Sigmoid colon (tissue), 4 donors: ENCODE measurements at regions not wholly inside any gene's neighbourhood (a gene's known extent, or its start where the extent isn't known, plus 50 kb on each side); places are given as distances from the start of the nearest gene placed in this dataset.

Experiments
- CTCF ChIP-seq, 4 experiments: fragments of 450-650 bp in 3 of 4; fragments of 200-600 bp in 1 of 4; IDR thresholded peaks; one replicate each; pipeline ENCODE4 v1.5.1; 2016 to 2019; ENCODE audit warnings: antibody characterized with exemption in 4 of 4, mild to moderate bottlenecking in 3 of 4, moderate library complexity in 2 of 4
- POLR2A ChIP-seq, 2 donors: fragments of 450-650 bp; IDR thresholded peaks; one replicate each; pipeline ENCODE4 v1.6.1; 2016; ENCODE audit warnings: antibody characterized with exemption in 2 of 2, mild to moderate bottlenecking in 2 of 2, moderate library complexity in 2 of 2
- POLR2AphosphoS5 ChIP-seq, 4 donors: sonication (generic); formaldehyde crosslinking; IDR thresholded peaks; one replicate each; pipeline ENCODE4 v1.6.1; 2017; ENCODE audit warnings: antibody characterized with exemption in 4 of 4

- no peak for TF ChIP-seq CTCF (IDR thresholded peaks at IDR 0.05)
- TF ChIP-seq POLR2A (IDR thresholded peaks at IDR 0.05): no peak
- no peak for TF ChIP-seq POLR2AphosphoS5 (IDR thresholded peaks at IDR 0.05)
Measured at GRCh38 chr6:106730264-106730663, 100.9 kb downstream of the QRSL1 start.
